HG02678 (cell line): ENCODE measurements at regions not wholly inside any gene's neighbourhood (a gene's known extent, or its start where the extent isn't known, plus 50 kb on each side); places are given as distances from the start of the nearest gene placed in this dataset.

ENCODE experiments used
- ATAC-seq: cut with Tn5 transposase; IDR thresholded peaks from one replicate; pipeline ENCODE4 v1.9.1; 2021; ENCODE audit warnings: mild to moderate bottlenecking, moderate library complexity; ENCODE audit not compliant: unreplicated experiment

DNA sequence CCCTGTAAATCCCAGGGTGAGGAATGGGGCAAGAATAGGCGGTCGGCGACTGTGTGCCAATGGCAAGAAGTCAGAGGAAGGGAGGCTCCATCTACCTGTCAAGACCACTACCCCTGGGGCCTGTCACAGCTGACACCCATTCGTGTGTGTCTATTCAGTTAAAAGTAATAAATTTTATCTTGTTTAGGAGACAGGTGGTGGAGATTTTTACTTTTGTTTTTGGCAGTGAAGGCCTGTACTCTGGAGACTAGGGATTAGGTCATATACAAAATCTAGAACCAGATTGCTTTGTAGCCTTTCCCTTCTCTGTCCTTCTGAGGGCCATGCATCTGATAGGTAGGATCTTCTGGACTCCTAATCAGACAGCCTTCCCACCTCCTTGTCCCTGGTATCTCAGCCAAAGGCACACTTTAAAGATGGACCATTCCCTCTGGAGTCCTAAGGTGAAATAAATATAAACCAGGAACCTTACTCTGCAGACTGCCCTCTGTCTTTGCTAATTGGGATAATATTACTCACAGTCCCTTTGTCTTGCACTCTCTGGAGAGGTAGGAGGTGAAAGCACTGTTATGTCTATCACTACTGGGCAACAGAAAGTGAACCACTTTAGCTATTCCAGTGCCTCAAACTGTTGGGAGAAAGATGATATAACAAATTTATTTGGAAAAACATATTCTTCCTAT lies 213.2 kb upstream of the ACTBL2 start:
- no peak for ATAC-seq

GRCh38 chr5:57695179-57695578 lies 212.6 kb upstream of the ACTBL2 start:
- no peak for ATAC-seq

DNA sequence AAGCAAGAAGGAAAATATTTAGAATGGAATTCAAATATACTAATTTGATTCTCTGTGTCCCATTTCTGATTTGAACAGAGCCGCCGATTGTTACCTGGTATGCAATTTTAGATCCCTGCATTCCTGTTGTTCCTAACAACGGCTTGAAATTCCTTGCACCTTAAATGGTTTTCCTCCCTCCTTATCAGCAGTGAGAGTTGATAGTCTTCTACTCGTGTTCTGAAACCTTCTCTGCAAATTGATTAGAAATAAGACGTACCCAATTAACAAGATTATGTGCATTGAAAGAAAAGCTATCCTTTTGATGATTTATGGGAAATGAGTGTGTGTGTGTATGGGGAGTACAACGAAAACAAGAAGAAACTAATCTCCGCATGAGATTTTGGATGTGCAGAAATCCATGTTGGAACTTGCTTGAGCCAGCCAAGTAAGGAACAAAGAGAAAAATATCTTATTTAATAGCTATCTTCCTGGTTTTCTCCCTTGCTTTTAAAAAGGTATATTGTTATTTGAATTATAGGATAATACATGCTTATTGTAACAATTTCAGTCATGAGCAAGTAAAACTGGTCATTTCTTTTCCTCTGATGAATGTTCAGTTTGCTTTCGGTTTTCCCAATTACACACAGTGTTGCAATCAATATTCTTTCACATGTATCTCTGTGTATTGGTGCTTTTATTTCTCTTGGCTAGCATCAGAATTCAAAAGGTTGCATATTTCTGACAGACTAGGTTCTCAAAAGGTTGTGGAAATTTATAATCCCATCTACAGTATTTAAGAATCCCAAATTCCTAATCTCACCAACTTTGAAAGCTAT lies 211.1 kb upstream of the ACTBL2 start:
- ATAC-seq, result no peak

- no peak for ATAC-seq
Measured at GRCh38 chr5:57692582-57693487, 210.2 kb upstream of the ACTBL2 start.

GRCh38 chr5:57690724-57691123 lies 208.1 kb upstream of the ACTBL2 start:
- no peak for ATAC-seq

DNA sequence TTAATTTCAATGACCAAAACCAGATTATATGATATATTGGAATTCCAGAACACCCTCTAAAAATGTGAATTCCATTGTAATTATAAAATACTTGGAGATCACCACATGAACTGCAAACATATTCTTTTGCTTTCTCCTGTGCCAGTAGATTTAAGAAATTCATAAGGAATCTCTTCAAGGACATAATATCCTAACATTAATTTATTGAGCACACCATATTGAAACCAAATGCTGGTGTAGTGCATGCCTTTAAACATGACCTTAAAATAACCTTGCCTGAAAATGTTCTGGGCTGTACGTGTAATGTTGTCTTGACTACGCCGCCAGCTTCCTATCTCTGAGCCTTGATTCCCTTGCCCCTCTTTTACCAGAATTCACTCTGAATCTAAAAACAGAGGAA lies 205.0 kb upstream of the ACTBL2 start:
- no peak for ATAC-seq

DNA sequence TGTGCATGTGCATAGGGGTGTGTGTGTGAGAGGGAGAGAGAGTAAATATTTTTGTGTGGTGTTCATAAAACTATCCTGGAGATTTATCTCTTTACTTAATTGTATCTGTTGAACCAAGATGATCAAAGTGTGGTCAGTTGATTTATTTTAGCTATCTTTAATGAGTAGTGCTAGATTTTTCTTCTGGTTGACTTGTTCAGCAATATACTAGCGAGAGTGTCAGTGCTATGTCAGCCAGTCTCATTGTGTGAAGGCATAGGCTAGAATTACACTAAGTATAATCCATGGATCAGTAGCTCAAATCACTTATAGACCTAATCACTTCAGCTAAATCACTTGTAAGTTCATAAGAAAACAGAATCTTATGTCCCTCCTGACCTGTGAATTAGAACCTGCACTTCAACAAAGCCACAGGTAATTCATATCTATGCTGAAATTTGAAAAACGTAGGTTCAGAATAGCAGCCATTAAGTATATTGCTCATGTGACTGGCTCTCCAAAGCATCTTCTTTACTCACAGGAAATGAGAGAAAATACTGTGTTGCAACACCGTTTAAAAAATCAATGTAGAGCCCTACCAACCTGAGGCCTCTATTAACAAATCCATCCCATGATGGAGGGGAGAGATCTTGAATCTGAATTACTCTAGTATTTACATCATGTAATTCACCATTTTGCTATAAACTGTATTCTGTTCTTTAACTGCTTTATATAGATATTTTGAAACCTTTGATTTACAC lies 203.1 kb upstream of the ACTBL2 start:
- ATAC-seq, result no peak

GRCh38 chr5:57684299-57684702 lies 201.7 kb upstream of the ACTBL2 start:
- ATAC-seq, result no peak

DNA sequence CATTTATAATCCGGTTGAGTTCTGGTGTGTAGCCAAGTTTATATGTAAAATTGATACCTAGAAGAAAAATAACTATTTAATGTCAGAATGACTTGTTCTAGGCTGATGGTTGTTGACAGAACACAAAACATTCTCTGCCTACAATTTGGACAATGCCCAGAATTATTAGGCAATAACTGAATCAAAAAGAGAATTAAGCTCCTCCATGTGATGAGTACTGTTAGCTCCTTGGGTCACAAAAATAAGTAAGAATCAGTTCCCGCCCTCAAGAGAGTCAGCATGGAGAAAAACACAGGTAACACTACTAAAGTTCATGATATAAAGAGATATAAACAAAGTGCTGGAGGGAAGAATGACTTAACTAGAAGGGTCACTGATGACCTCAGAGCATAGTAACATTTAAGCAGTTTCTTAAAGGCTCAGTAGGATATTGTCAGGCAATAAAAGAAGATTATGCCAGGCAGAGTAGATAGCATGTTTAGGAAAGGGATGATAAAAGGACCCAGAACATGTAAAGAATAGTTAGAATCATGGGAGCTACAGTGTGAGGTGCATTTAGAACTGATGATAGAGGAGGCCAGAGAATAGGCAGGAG lies 200.5 kb upstream of the ACTBL2 start:
- ATAC-seq, result no peak

DNA sequence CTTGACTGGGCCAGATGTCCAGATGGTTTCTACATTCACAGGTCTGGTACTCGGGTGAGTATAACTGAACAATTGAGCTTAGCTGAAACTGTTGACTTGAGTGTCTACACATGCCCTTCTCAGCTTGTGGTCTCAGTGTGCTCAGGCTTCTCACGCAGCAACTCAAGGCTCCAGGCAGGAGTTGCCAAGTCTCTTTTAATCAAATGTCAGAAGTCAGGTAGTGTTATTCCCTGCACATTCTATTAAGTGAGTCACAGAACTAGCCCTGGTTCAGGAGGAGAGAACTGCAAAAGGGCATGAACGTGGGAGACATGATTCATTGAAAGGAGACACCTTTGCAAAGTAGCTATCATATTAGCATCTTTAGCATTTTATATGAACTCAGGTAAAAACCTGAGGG lies 199.3 kb upstream of the ACTBL2 start:
- ATAC-seq, result no peak

GRCh38 chr5:57680686-57681085 lies 198.1 kb upstream of the ACTBL2 start:
- ATAC-seq, result no peak

- ATAC-seq, result no peak
Measured at GRCh38 chr5:57677235-57677634, 194.6 kb upstream of the ACTBL2 start.

DNA sequence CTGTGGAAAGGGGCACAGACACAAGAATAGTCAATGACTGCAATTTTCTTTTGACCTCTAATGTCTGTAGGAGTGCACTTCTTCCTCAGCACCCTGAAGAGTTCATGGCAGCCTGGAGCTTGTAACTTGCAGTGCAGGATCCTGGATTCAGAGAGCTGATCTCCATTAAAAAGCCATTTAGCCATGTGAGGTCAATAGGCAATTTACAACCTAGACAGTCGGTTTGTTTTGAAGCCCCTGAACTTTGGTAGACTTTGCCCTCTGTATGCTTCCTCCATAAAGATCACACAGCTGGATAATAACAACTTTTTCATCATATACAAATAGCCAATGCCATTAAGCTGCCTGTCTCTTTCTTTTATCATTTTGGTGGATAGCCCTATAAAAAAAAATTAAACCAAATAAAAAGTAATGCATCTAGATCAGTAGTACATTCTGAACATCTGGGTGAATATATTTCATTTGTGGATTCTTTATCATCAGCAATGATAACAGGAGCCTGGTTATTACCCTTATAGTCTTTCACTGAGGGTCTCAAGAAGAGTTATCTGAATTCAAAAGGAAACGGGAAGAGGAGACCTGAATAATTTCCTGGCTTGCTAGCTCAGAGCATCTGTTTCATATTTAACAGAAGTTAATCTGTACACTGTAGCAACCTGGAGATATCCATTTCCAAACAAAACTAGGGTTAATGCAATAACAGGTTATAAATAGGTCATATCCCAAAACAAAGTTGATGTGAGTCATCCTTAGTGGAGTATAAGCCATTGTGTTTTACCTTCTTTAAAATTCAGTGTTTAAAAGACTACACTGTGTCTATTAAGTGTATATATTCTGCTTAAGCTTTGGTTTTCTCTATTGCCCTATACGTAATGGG lies 193.8 kb upstream of the ACTBL2 start:
- ATAC-seq, result no peak

GRCh38 chr5:57675236-57675635 lies 192.6 kb upstream of the ACTBL2 start:
- no peak for ATAC-seq

DNA sequence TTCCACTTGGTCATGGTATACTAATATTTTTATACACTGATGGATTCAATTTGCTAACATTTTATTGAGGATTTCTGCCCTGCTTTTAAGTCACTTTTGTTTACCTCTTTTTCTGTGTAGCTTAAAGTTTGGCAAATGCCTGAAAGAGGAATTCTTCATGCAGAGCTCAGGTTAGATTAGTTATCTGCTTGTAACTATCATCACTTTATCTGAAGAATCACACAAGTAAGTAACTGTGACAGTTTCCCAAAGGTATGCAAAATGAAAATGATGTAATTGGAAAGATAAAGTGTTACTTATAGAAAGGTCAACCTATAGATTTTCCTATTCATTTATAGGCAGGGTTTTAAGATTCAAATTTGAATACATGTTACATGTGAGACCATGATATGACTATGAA lies 188.8 kb upstream of the ACTBL2 start:
- ATAC-seq, result no peak

GRCh38 chr5:57666582-57666981 lies 184.0 kb upstream of the ACTBL2 start:
- no peak for ATAC-seq

DNA sequence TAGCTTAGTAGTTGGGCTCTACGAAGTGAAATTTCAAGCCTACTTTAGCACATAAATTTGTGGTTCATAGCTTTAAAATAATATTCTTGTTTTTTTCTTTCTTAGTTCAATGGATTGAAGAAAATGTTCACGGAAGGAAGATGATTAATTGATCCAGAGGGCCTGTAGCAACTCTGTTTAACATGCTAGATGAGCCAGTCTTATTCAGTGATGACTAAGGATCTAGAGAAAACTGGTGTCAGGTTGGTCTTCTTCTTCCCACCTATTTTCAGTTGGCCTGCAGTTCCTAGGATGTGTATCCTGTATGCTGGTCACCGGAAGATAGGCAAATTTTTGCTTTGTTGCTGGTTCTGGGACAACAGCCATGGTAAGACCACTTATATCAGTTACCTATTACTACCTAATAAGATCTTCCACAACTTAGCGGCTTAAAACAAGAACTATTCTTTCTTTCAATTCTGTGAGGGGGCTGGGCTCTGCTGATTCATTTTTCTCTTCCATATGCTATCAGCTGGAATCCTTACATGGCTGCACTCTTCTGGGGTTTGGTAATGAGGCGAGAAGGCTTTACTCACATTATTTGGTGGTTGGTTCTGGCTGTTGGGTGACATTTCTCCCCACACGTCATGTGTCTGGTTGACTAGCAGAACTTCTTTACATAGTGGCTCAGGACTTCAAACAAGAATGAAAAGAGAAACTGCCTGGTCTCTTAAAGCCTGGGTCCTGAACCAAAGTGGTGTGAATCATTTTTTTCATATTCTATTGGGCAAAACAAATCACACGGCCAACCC lies 182.7 kb upstream of the ACTBL2 start:
- no peak for ATAC-seq

DNA sequence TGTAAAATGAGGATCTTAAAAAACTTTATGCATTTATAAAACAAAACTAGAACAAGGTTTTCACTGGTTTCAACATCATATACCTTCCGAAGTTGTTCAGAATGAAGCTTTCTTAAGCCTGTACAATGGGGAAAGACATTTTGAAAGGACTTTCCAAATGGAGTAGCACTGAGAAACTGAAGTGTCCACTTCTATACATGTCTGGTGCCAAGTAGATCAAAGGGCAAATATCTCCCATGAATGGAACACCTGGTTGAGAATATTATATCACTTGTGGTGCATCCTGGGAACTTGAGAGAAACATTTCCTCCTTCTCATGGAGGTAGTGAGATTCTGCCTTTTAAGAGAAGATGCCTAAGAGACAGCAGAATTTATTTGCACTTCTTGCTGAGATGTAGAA lies 182.1 kb upstream of the ACTBL2 start:
- ATAC-seq, result no peak

- no peak for ATAC-seq
Measured at GRCh38 chr5:57663466-57663865, 180.9 kb upstream of the ACTBL2 start.
